Ishikawa (cell line): ENCODE measurements at regions not wholly inside any gene's neighbourhood (a gene's known extent, or its start where the extent isn't known, plus 50 kb on each side); places are given as distances from the start of the nearest gene placed in this dataset.

Experiments
- CEBPB ChIP-seq: IDR thresholded peaks from 2 replicates; pipeline ENCODE4 v1.6.1; 2012
- CREB1 ChIP-seq: IDR thresholded peaks from 2 replicates; pipeline ENCODE4 v1.6.1; 2012; ENCODE audit warnings: low read depth
- EGR1 ChIP-seq: IDR thresholded peaks from 2 replicates; pipeline ENCODE4 v1.6.1; 2012
- EP300 ChIP-seq: IDR thresholded peaks from 2 replicates; pipeline ENCODE4 v1.6.1; 2012; ENCODE audit warnings: borderline replicate concordance
- FOXM1 ChIP-seq: IDR thresholded peaks from 2 replicates; pipeline ENCODE4 v1.6.1; 2012; ENCODE audit warnings: low read depth, borderline replicate concordance
- MAX ChIP-seq: IDR thresholded peaks from 2 replicates; pipeline ENCODE4 v1.6.1; 2012
- NFIC ChIP-seq: IDR thresholded peaks from 2 replicates; pipeline ENCODE4 v1.6.1; 2012
- RAD21 ChIP-seq: IDR thresholded peaks from 2 replicates; pipeline ENCODE4 v1.6.1; 2012; ENCODE audit warnings: low read depth
- REST ChIP-seq: IDR thresholded peaks from 2 replicates; pipeline ENCODE4 v1.6.1; 2012; ENCODE audit warnings: low read depth, mild to moderate bottlenecking
- TAF1 ChIP-seq: IDR thresholded peaks from 2 replicates; pipeline ENCODE4 v1.6.1; 2012; ENCODE audit warnings: low read depth, mild to moderate bottlenecking
- TCF12 ChIP-seq: IDR thresholded peaks from 2 replicates; pipeline ENCODE4 v1.6.1; 2012; ENCODE audit warnings: low read depth
- TEAD4 ChIP-seq: IDR thresholded peaks from 2 replicates; pipeline ENCODE4 v1.6.1; 2012
- USF1 ChIP-seq: IDR thresholded peaks from 2 replicates; pipeline ENCODE4 v1.6.1; 2012
- YY1 ChIP-seq: IDR thresholded peaks from 2 replicates; pipeline ENCODE4 v1.6.1; 2012; ENCODE audit warnings: low read depth
- ZBTB7A ChIP-seq: IDR thresholded peaks from 2 replicates; pipeline ENCODE4 v1.6.1; 2012; ENCODE audit warnings: low read depth

GRCh38 chr13:54004026-54004699, 975.5 kb downstream of the OLFM4 start:
- no peak for TF ChIP-seq REST
- no peak for TF ChIP-seq TAF1
- TF ChIP-seq NFIC, result no peak

GRCh38 chr13:54016542-54016941, 987.9 kb downstream of the OLFM4 start:
- TF ChIP-seq CREB1, result no peak
- TF ChIP-seq TAF1, result no peak
- no peak for TF ChIP-seq EGR1
- no peak for TF ChIP-seq EP300
- no peak for TF ChIP-seq TCF12
- TF ChIP-seq CEBPB, result no peak
- no peak for TF ChIP-seq USF1
- no peak for TF ChIP-seq FOXM1
- no peak for TF ChIP-seq YY1
- TF ChIP-seq NFIC, result no peak
- no peak for TF ChIP-seq TEAD4
- TF ChIP-seq RAD21, result no peak
- TF ChIP-seq ZBTB7A, result no peak
- no peak for TF ChIP-seq MAX
- TF ChIP-seq REST, result no peak

GRCh38 chr13:54018485-54018884, 989.9 kb downstream of the OLFM4 start:
- peak; percentile 95 for TF ChIP-seq NFIC
- no peak for TF ChIP-seq CEBPB
- TF ChIP-seq REST, result no peak
- TF ChIP-seq USF1, result no peak
- TF ChIP-seq RAD21, result no peak
- peak; percentile 76 for TF ChIP-seq TEAD4
- TF ChIP-seq TAF1, result no peak
- peak; percentile 16; the same call in 1 of the 2 replicates for TF ChIP-seq YY1
- no peak for TF ChIP-seq CREB1
- TF ChIP-seq FOXM1, result peak; percentile 45; the same call in 1 of the 2 replicates
- peak; percentile 72 for TF ChIP-seq EP300
- TF ChIP-seq EGR1, result no peak
- no peak for TF ChIP-seq ZBTB7A
- TF ChIP-seq MAX, result 0 out of 2 replicates have a peak, but pooled peaks have one; percentile 14
- peak; percentile 67; the same call in 1 of the 2 replicates for TF ChIP-seq TCF12

- 0 out of 2 replicates have a peak, but pooled peaks have one; percentile 23 for TF ChIP-seq TCF12
- TF ChIP-seq RAD21, result no peak
- TF ChIP-seq YY1, result peak; percentile 41; the same call in 1 of the 2 replicates
- peak; percentile 9; the same call in 1 of the 2 replicates for TF ChIP-seq CEBPB
- peak; percentile 58 for TF ChIP-seq TEAD4
- TF ChIP-seq NFIC, result 0 out of 2 replicates have a peak, but pooled peaks have one; percentile 16
- TF ChIP-seq FOXM1, result peak; percentile 26; the same call in 1 of the 2 replicates
- peak; percentile 47; the same call in 1 of the 2 replicates for TF ChIP-seq MAX
- peak; percentile 82 for TF ChIP-seq EP300
- TF ChIP-seq EGR1, result no peak
Measured at GRCh38 chr13:54029226-54029625, 1000.6 kb downstream of the OLFM4 start.
